Uterus (tissue), 3 donors: ENCODE measurements at regions not wholly inside any gene's neighbourhood (a gene's known extent, or its start where the extent isn't known, plus 50 kb on each side); places are given as distances from the start of the nearest gene placed in this dataset.
"Not testable (repeated sequence)": the region's sequence is repeated elsewhere in the genome, so short reads cannot be mapped to it uniquely, and the experiment has no call there.

Experiments
- DNase-seq, 2 donors: peaks; one replicate each; pipeline ENCODE4 v3.0.0-alpha.2; 2019 to 2020
- H3K27ac ChIP-seq, 2 donors: fragments of 200-600 bp; sonication (generic); 1 replicate in 1 of 2; 2 replicates in 1 of 2; pipeline ENCODE4 v1.5.1; 2016 to 2018
- H3K27me3 ChIP-seq, 2 donors: fragments of 200-600 bp; sonication (generic); one replicate each; pipeline ENCODE4 v1.5.1; 2018 to 2019; ENCODE audit warnings: control low read depth in 1 of 2
- H3K36me3 ChIP-seq, 2 donors: fragments of 200-600 bp; sonication (generic); one replicate each; pipeline ENCODE4 v1.5.1; 2019; ENCODE audit warnings: control low read depth in 1 of 2
- H3K4me1 ChIP-seq, 2 donors: fragments of 200-600 bp; sonication (generic); one replicate each; pipeline ENCODE4 v1.5.1; 2018 to 2019; ENCODE audit warnings: control low read depth in 1 of 2
- H3K4me3 ChIP-seq, 2 donors: fragments of 200-600 bp; sonication (generic); 1 replicate in 1 of 2; 2 replicates in 1 of 2; pipeline ENCODE4 v1.5.1; 2018 to 2019; ENCODE audit warnings: mild to moderate bottlenecking in 1 of 2
- H3K9me3 ChIP-seq, 2 donors: fragments of 200-600 bp; sonication (generic); one replicate each; pipeline ENCODE4 v1.5.1; 2019; ENCODE audit warnings: control low read depth in 1 of 2
- CTCF ChIP-seq, 4 experiments: fragments of 200-600 bp in 2 of 4; fragments of 450-650 bp in 2 of 4; sonication (generic) in 2 of 4; IDR thresholded peaks; one replicate each; pipeline ENCODE4 v1.5.1; 2016 to 2019; ENCODE audit warnings: antibody characterized with exemption in 4 of 4, mild to moderate bottlenecking in 2 of 4, moderate library complexity in 1 of 4
- POLR2A ChIP-seq, 2 donors: fragments of 450-650 bp; IDR thresholded peaks; one replicate each; pipeline ENCODE4 v1.6.1; 2016; ENCODE audit warnings: antibody characterized with exemption in 2 of 2, mild to moderate bottlenecking in 1 of 2, moderate library complexity in 1 of 2
- intact Hi-C: fragments of 100-400 bp; cut with DNase I; formaldehyde crosslinking; loops from one replicate; pipeline ENCODE4 v1.15.1; 2023; ENCODE audit warnings: low total_unique reads
- donor health status: DM: yes; HTN: yes; CAD: no.

DNA sequence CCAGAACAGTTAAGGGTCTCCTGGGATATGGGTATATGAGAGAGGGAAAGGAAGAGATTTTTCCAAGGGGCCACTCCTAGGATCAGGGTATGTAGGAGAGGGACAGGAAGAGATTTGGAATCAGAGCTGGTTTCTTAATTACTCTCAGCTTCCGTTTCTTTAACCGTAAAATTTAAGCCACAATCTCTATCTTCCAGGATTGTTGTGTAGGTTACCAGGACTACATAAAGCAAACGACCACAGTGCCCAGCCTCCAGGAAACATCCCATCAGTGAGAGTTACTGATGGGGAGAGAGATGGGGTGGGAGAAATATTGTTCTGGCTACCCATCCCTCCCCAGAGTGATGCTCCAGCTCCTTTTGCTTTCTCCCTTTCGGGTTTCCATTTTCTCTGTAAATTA is 114.6 kb upstream of the THUMPD2 start:
- Histone ChIP-seq H3K4me1 (no peaks in the 10 kb centered on the region), H3K27ac (no peak overlapping the region), H3K9me3 (no peaks in the 10 kb centered on the region), H3K4me3 (no peak overlapping the region), H3K27me3 (no peaks in the 10 kb centered on the region), H3K36me3 (no peaks in the 10 kb centered on the region)
- no peak for TF ChIP-seq POLR2A (IDR thresholded peaks at IDR 0.05)
- TF ChIP-seq CTCF (IDR thresholded peaks at IDR 0.05): no peak
- no peak for DNase-seq
- intact Hi-C loops: no loop called here

DNA sequence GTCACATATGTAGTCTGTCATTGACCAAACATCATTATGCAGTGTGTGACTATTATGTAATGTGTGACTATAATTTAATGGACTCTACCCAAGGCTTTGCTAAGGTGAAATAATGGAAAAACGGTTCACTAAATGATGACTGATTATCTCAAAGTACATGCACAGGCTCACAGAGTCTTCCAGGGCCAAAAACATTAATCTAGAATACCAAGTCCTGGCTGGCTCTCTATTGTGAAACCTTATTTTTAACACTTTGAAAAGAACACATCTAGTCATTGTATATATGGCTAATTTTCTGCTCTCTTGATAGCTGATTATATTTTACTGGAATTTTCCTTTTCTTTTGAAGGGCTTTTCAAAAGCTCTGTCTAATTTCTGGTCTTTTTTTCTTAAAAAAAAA is 102.9 kb upstream of the THUMPD2 start:
- intact Hi-C loops: no loop called here
- no peaks in the 10 kb centered on the region for H3K4me1 ChIP-seq
- H3K27me3 ChIP-seq: no peaks in the 10 kb centered on the region
- TF ChIP-seq POLR2A (IDR thresholded peaks at IDR 0.05) (no peak), CTCF (IDR thresholded peaks at IDR 0.05) (no peak)
- no peaks in the 10 kb centered on the region for H3K36me3 ChIP-seq
- H3K27ac ChIP-seq: no peak overlapping the region
- no peaks in the 10 kb centered on the region for H3K9me3 ChIP-seq
- DNase-seq: no peak
- H3K4me3 ChIP-seq: no peak overlapping the region

DNA sequence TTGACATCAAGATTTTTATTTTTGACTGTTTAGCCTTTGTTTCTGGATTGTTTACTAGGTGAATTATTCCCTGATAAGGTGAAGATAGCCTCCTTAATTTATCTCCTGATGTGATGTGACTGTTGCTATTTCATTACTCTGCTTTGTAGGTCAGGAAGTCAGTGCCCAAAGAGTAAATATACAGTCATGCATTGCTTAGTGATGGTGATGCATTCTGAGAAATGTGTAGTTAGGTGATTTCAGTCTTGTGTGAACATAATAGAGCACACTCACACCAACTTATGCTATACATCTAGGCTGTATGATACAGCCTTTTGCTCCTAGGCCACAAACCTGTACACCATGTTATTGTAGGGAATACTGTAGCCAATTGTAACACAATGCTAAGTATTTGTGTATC is 102.4 kb upstream of the THUMPD2 start:
- no peaks in the 10 kb centered on the region for H3K4me1 ChIP-seq
- no peaks in the 10 kb centered on the region for H3K27me3 ChIP-seq
- intact Hi-C loops: no loop called here

GRCh38 chr2:39879001-39879400 is 99.9 kb upstream of the THUMPD2 start:
- H3K27me3 ChIP-seq, H3K9me3 ChIP-seq, DNase-seq, H3K36me3 ChIP-seq, intact Hi-C loops, H3K4me1 ChIP-seq, H3K27ac ChIP-seq, H3K4me3 ChIP-seq: not testable (repeated sequence)

More for the DNA sequence above, 102.4 kb upstream of the THUMPD2 start:
- no peak for DNase-seq
- Histone ChIP-seq H3K4me3 (no peak overlapping the region), H3K9me3 (no peaks in the 10 kb centered on the region), H3K27ac (no peak overlapping the region), H3K36me3 (no peaks in the 10 kb centered on the region)
- TF ChIP-seq POLR2A (IDR thresholded peaks at IDR 0.05) (no peak), CTCF (IDR thresholded peaks at IDR 0.05) (no peak)

DNA sequence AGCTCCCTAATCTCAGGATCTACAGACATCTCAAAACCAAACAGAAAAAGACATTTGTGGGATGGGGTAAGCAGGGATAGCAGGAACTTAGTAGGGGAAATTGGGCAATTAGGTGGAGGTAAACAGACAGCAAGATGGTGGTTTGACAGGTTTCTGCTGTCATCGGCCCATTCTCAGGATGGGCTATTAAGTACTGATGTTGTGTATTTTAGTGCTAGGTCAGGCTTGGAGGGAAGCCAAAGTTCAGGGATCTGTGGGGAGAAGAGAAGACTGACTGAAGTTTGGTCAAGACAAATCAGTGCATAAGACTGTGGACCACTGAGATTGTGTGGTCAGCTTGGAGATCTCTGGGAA is 96.8 kb upstream of the THUMPD2 start:
- H3K27ac ChIP-seq: no peak overlapping the region

More for the DNA sequence above, 96.8 kb upstream of the THUMPD2 start:
- no peaks in the 10 kb centered on the region for H3K36me3 ChIP-seq
- H3K4me3 ChIP-seq: no peak overlapping the region
- H3K4me1 ChIP-seq: no peaks in the 10 kb centered on the region
- no peak for DNase-seq
- no peaks in the 10 kb centered on the region for H3K27me3 ChIP-seq
- TF ChIP-seq POLR2A (IDR thresholded peaks at IDR 0.05): no peak
- TF ChIP-seq CTCF (IDR thresholded peaks at IDR 0.05): no peak
- intact Hi-C loops: no loop called here
- H3K9me3 ChIP-seq: no peaks in the 10 kb centered on the region
